ENCODE measurements at regions not wholly inside any gene's neighbourhood (a gene's known extent, or its start where the extent isn't known, plus 50 kb on each side); places are given as distances from the start of the nearest gene placed in this dataset.

DNA sequence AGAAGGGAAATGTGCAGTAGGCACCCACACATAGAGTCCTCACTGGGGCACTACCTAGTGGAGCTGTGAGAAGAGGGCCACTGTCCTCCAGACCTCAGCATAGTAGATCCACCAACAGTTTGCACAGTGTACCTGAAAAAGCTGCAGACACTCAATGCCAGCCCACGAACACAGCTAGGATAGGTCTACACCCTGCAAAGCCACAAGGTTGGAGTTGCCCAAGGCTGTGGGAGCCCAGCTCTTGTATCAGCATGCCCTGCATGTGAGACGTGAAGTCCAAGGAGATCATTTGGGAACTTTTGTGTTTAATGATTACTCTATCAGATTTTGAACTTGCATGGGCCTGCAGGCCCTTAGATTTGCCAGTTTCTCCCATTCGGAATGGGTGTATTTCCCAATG, 299.4 kb upstream of the OLFM3 start:
- H3K4me3 ChIP-seq = no peak overlapping the region
- peaks cover 0 to 11% (median 4%) of the 10 kb centered on the region in 4 donors for H3K9me3 ChIP-seq
- TF ChIP-seq POLR2AphosphoS5 (IDR thresholded peaks at IDR 0.05) (no peak), EP300 (IDR thresholded peaks at IDR 0.05) (no peak), POLR2A (IDR thresholded peaks at IDR 0.05) (no peak)
- TF ChIP-seq, protein P1, sequence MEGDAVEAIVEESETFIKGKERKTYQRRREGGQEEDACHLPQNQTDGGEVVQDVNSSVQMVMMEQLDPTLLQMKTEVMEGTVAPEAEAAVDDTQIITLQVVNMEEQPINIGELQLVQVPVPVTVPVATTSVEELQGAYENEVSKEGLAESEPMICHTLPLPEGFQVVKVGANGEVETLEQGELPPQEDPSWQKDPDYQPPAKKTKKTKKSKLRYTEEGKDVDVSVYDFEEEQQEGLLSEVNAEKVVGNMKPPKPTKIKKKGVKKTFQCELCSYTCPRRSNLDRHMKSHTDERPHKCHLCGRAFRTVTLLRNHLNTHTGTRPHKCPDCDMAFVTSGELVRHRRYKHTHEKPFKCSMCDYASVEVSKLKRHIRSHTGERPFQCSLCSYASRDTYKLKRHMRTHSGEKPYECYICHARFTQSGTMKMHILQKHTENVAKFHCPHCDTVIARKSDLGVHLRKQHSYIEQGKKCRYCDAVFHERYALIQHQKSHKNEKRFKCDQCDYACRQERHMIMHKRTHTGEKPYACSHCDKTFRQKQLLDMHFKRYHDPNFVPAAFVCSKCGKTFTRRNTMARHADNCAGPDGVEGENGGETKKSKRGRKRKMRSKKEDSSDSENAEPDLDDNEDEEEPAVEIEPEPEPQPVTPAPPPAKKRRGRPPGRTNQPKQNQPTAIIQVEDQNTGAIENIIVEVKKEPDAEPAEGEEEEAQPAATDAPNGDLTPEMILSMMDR (IDR thresholded peaks at IDR 0.05) = no peak
- no peaks in the 10 kb centered on the region for H3K27me3 ChIP-seq
- intact Hi-C loops (cut with DNase I; ENCODE audit: low total_unique reads) = no loop called here
- H3K36me3 ChIP-seq = no peaks in the 10 kb centered on the region
- no peak overlapping the region for H3K27ac ChIP-seq
- 80 to 97% (median 90%) methylated on average over 3 of the region's 3 CpGs for WGBS, 5 donors
- no peaks in the 10 kb centered on the region for H3K4me1 ChIP-seq
- DNase-seq = no peak

DNA sequence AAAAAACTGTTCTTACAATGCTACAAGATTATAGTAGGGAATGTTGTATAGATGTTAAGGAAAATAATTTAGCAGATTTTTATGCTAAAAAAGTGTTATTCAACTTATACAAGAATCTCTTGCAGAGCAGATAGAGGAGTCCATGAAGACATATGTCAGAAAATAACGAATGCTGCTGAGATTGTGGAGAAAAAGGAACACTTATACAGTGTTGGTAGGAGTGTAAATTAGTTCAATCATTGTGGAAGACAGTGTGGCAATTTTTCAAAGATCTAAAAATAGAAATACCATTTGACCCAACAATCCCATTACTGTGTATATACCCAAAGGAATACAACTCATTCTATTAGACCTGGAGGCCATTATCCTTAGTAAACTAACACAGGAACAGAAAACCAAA, 286.2 kb upstream of the OLFM3 start:
- Histone ChIP-seq H3K4me1 (no peaks in the 10 kb centered on the region), H3K36me3 (no peaks in the 10 kb centered on the region), H3K9me3 (peaks cover 3 to 28% (median 14%) of the 10 kb centered on the region in 4 donors), H3K27me3 (no peaks in the 10 kb centered on the region), H3K27ac (no peak overlapping the region), H3K4me3 (no peak overlapping the region)
- DNase-seq = no peak
- TF ChIP-seq POLR2AphosphoS5 (IDR thresholded peaks at IDR 0.05) = no peak
- TF ChIP-seq, protein P1 (IDR thresholded peaks at IDR 0.05) = no peak
- WGBS, 5 donors = 44 to 59% (median 51%) methylated on average over 1 of the region's 1 CpG
- intact Hi-C loops (cut with DNase I; ENCODE audit: low total_unique reads) = no loop called here

DNA sequence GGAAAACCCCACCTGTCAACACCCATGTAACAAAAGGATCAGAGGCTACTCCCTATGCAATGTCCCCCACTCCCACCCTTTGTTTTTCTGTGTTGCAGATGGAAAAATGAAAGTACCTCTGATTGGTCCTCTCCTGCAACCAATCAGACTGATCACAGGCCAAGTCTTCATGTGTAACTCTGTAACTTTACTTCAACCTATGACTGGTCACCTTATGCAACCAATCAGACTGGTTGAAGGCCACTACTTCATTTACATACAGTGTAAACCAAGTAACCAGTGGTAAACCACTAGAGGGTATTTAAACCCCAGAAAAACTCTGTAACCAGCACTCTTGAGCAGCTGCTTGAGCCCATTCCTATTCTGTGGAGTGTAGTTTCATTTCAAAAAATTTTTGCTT, 266.3 kb upstream of the OLFM3 start:
- Histone ChIP-seq H3K27ac (no peak overlapping the region), H3K27me3 (no peaks in the 10 kb centered on the region), H3K4me3 (no peak overlapping the region), H3K36me3 (no peaks in the 10 kb centered on the region), H3K9me3 (peaks cover 0 to 3% (median 0%) of the 10 kb centered on the region in 4 donors), H3K4me1 (no peaks in the 10 kb centered on the region)
- DNase-seq = no peak
- intact Hi-C loops (cut with DNase I; ENCODE audit: low total_unique reads) = no loop called here
- TF ChIP-seq EP300 (IDR thresholded peaks at IDR 0.05) (no peak), POLR2AphosphoS5 (IDR thresholded peaks at IDR 0.05) (no peak), POLR2A (IDR thresholded peaks at IDR 0.05) (no peak)
- TF ChIP-seq, protein P1 (IDR thresholded peaks at IDR 0.05) = no peak

DNA sequence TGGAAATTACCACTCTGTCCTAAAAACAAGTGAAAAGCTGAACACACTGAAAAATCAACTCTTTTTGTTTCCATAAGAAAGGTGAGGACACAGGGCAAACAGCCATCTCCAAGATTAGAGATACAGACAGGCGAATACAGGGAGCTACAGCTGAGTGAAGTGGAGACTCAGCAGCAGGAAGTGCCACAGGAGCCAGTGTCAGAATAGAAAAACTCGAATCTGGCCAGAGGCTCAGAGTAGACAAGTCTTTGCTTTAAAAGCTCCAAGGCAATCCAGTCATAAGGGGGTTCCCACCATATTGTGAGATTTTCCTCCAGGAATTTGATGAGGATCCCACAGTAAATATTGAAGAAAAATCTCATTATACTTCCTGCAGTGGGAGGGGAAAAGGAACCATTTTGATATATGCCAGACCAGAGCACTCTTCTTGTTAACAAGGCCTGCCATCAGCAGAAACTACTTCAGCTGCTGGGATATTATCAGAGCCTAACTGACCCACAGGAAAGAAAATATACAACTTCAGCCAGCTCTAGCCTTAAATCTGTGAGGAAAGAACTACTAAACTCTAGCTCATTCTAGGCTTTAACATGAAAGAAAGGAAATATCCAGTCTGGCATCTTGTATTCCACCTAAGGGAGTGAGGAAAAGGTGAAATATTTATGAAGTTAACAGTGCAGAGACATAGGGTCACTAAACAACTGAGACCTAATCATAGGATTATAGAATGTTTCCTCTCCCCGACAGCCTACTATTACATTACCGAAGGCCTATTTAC, 256.2 kb upstream of the OLFM3 start:
- DNase-seq = no peak
- WGBS, 5 donors = 63 to 72% (median 67%) methylated on average over 4 of the region's 4 CpGs
- no peaks in the 10 kb centered on the region for H3K9me3 ChIP-seq
- H3K36me3 ChIP-seq = no peaks in the 10 kb centered on the region
- H3K27ac ChIP-seq = no peak overlapping the region
- H3K4me1 ChIP-seq = no peaks in the 10 kb centered on the region
- TF ChIP-seq, protein P1 (IDR thresholded peaks at IDR 0.05) = no peak
- TF ChIP-seq POLR2AphosphoS5 (IDR thresholded peaks at IDR 0.05) = no peak
- no peak for TF ChIP-seq EP300 (IDR thresholded peaks at IDR 0.05)
- TF ChIP-seq POLR2A (IDR thresholded peaks at IDR 0.05) = no peak
- no peaks in the 10 kb centered on the region for H3K27me3 ChIP-seq
- intact Hi-C loops (cut with DNase I; ENCODE audit: low total_unique reads) = no loop called here
- H3K4me3 ChIP-seq = no peak overlapping the region

All from stomach (tissue), 8 donors.